DOHH2 (cell line): ENCODE measurements at regions not wholly inside any gene's neighbourhood (a gene's known extent, or its start where the extent isn't known, plus 50 kb on each side); places are given as distances from the start of the nearest gene placed in this dataset.

ENCODE experiments used
- H3F3A ChIP-seq: fragments of 200-600 bp; sonication (generic), shearing (Covaris generic); 2 replicates; pipeline ENCODE4 v1.6.0; 2016; ENCODE audit warnings: antibody characterized with exemption, mild to moderate bottlenecking; ENCODE audit not compliant: control insufficient read depth, insufficient read depth
- H3K27ac ChIP-seq: fragments of 200-600 bp; sonication (generic); 2 replicates; pipeline ENCODE4 v1.5.1; 2014; ENCODE audit warnings: low read depth, mild to moderate bottlenecking, low read length, moderate library complexity
- H3K27me3 ChIP-seq: fragments of 200-600 bp; sonication (generic); 2 replicates; pipeline ENCODE4 v1.6.1; 2014; ENCODE audit warnings: mild to moderate bottlenecking, low read length, mixed read lengths; ENCODE audit not compliant: control insufficient read depth
- H3K36me3 ChIP-seq: fragments of 200-600 bp; sonication (generic); 2 replicates; pipeline ENCODE4 v1.6.1; 2014; ENCODE audit warnings: mild to moderate bottlenecking, low read length, moderate library complexity, mixed read lengths; ENCODE audit not compliant: control insufficient read depth
- H3K4me1 ChIP-seq: fragments of 200-600 bp; sonication (generic); 2 replicates; pipeline ENCODE4 v1.6.1; 2014; ENCODE audit warnings: mild to moderate bottlenecking, low read length, mixed read lengths; ENCODE audit not compliant: control insufficient read depth
- H3K4me2 ChIP-seq: fragments of 200-600 bp; sonication (generic); 2 replicates; pipeline ENCODE4 v1.6.0; 2014; ENCODE audit warnings: mild to moderate bottlenecking, low read length, moderate library complexity
- H3K4me3 ChIP-seq: fragments of 200-600 bp; sonication (generic); 2 replicates; pipeline ENCODE4 v1.5.1; 2014; ENCODE audit warnings: mild to moderate bottlenecking, low read length, mixed read lengths
- H3K79me2 ChIP-seq: fragments of 200-600 bp; sonication (generic); 2 replicates; pipeline ENCODE4 v1.6.1; 2014; ENCODE audit warnings: mild to moderate bottlenecking, low read length, mixed read lengths; ENCODE audit not compliant: control insufficient read depth
- H3K9me2 ChIP-seq: fragments of 200-600 bp; sonication (generic); replicated peaks from 2 replicates; pipeline ENCODE4 v1.6.1; 2014; ENCODE audit warnings: mild to moderate bottlenecking, low read length, mixed read lengths; ENCODE audit not compliant: control insufficient read depth
- H3K9me3 ChIP-seq: fragments of 200-600 bp; sonication (generic); 2 replicates; pipeline ENCODE4 v1.6.1; 2014; ENCODE audit warnings: antibody characterized with exemption, low read length, mixed read lengths; ENCODE audit not compliant: control insufficient read depth, insufficient read depth
- H4K20me1 ChIP-seq: fragments of 200-600 bp; sonication (generic); 2 replicates; pipeline ENCODE4 v1.6.0; 2014; ENCODE audit warnings: low read depth, mild to moderate bottlenecking, antibody characterized with exemption, low read length, moderate library complexity; ENCODE audit not compliant: control insufficient read depth, insufficient read depth
- CTCF ChIP-seq: fragments of 200-600 bp; sonication (generic); IDR thresholded peaks from one replicate; pipeline ENCODE4 v1.5.1; 2014; ENCODE audit warnings: antibody characterized with exemption, mild to moderate bottlenecking, low read depth, low read length; ENCODE audit not compliant: poor library complexity, severe bottlenecking
- EZH2phosphoT487 ChIP-seq: fragments of 200-600 bp; sonication (generic); IDR thresholded peaks from 2 replicates; pipeline ENCODE4 v1.6.1; 2017; ENCODE audit warnings: borderline replicate concordance, mild to moderate bottlenecking, antibody characterized with exemption, low read length, moderate library complexity, mixed read lengths

- H3F3A ChIP-seq, result no peaks in the 10 kb centered on the region
- no peak overlapping the region for H3K4me2 ChIP-seq
- no peaks in the 10 kb centered on the region for H4K20me1 ChIP-seq
- H3K36me3 ChIP-seq, result no peaks in the 10 kb centered on the region
- no peak overlapping the region for H3K27ac ChIP-seq
- no peaks in the 10 kb centered on the region for H3K9me3 ChIP-seq
- no peaks in the 10 kb centered on the region for H3K27me3 ChIP-seq
- H3K4me3 ChIP-seq, result no peak overlapping the region
- no peaks in the 10 kb centered on the region for H3K79me2 ChIP-seq
- H3K4me1 ChIP-seq, result no peaks in the 10 kb centered on the region
- TF ChIP-seq CTCF (no peak), EZH2phosphoT487 (no peak)
- no peaks in the 10 kb centered on the region for H3K9me2 ChIP-seq
Measured at GRCh38 chr9:113788616-113789330, 87.3 kb upstream of the ZNF618 start.

- Histone ChIP-seq H3F3A (no peaks in the 10 kb centered on the region), H3K27ac (no peak overlapping the region)
- TF ChIP-seq EZH2phosphoT487, result no peak
- no peak for TF ChIP-seq CTCF
Measured at GRCh38 chr9:113790093-113790492, 86.0 kb upstream of the ZNF618 start.

GRCh38 chr9:113793558-113793957 lies 82.6 kb upstream of the ZNF618 start:
- no peaks in the 10 kb centered on the region for H4K20me1 ChIP-seq
- no peaks in the 10 kb centered on the region for H3K9me3 ChIP-seq
- H3K4me3 ChIP-seq, result no peak overlapping the region
- TF ChIP-seq EZH2phosphoT487 (no peak), CTCF (no peak)
- H3K79me2 ChIP-seq, result no peaks in the 10 kb centered on the region
- no peaks in the 10 kb centered on the region for H3K36me3 ChIP-seq
- H3K9me2 ChIP-seq, result no peaks in the 10 kb centered on the region
- H3F3A ChIP-seq, result no peaks in the 10 kb centered on the region
- no peaks in the 10 kb centered on the region for H3K27me3 ChIP-seq
- H3K4me1 ChIP-seq, result no peaks in the 10 kb centered on the region
- H3K4me2 ChIP-seq, result no peak overlapping the region
- no peak overlapping the region for H3K27ac ChIP-seq

More at GRCh38 chr9:113790093-113790492, 86.0 kb upstream of the ZNF618 start:
- Histone ChIP-seq H4K20me1 (no peaks in the 10 kb centered on the region), H3K27me3 (no peaks in the 10 kb centered on the region), H3K4me3 (no peak overlapping the region), H3K4me1 (no peaks in the 10 kb centered on the region), H3K9me3 (no peaks in the 10 kb centered on the region), H3K36me3 (no peaks in the 10 kb centered on the region), H3K4me2 (no peak overlapping the region), H3K9me2 (no peaks in the 10 kb centered on the region), H3K79me2 (no peaks in the 10 kb centered on the region)
